Testis (tissue), 2 donors: ENCODE measurements at regions not wholly inside any gene's neighbourhood (a gene's known extent, or its start where the extent isn't known, plus 50 kb on each side); places are given as distances from the start of the nearest gene placed in this dataset.
"Not testable (repeated sequence)": the region's sequence is repeated elsewhere in the genome, so short reads cannot be mapped to it uniquely, and the experiment has no call there.

ENCODE experiments used
- CTCF ChIP-seq, 3 experiments: fragments of 450-650 bp in 2 of 3; fragments of 200-600 bp in 1 of 3; sonication (generic) in 1 of 3; IDR thresholded peaks; one replicate each; pipeline ENCODE4 v1.5.1; 2016 to 2019; ENCODE audit warnings: antibody characterized with exemption in 3 of 3, mild to moderate bottlenecking in 2 of 3, moderate library complexity in 1 of 3
- POLR2A ChIP-seq: fragments of 450-650 bp; IDR thresholded peaks from one replicate; pipeline ENCODE4 v1.6.1; 2017; ENCODE audit warnings: antibody characterized with exemption, mild to moderate bottlenecking, moderate library complexity

- not testable (repeated sequence) for TF ChIP-seq CTCF (IDR thresholded peaks at IDR 0.05); POLR2A
Measured at GRCh38 chr15:85244056-85244455, 136.3 kb upstream of the AKAP13 start.
